Adipocyte (in vitro differentiated cells): ENCODE measurements at regions not wholly inside any gene's neighbourhood (a gene's known extent, or its start where the extent isn't known, plus 50 kb on each side); places are given as distances from the start of the nearest gene placed in this dataset.

Source experiments
- DNase-seq: peaks from one replicate; pipeline ENCODE4 v3.0.0-alpha.2; 2015; ENCODE audit warnings: low read depth
- H3K27me3 ChIP-seq: replicated peaks from 2 replicates; pipeline ENCODE4 v1.7.0; 2013; ENCODE audit warnings: mild to moderate bottlenecking, low read length, moderate library complexity; ENCODE audit not compliant: control insufficient read depth, insufficient read depth
- H3K36me3 ChIP-seq: 2 replicates; pipeline ENCODE4 v1.7.0; 2013; ENCODE audit warnings: low read length, mild to moderate bottlenecking, moderate library complexity; ENCODE audit not compliant: control insufficient read depth, insufficient read depth, severe bottlenecking
- H3K4me1 ChIP-seq: 2 replicates; pipeline ENCODE4 v1.7.0; 2013; ENCODE audit warnings: mild to moderate bottlenecking, low read length, moderate library complexity; ENCODE audit not compliant: control insufficient read depth, insufficient read depth
- H3K4me3 ChIP-seq: 2 replicates; pipeline ENCODE4 v1.7.0; 2013; ENCODE audit warnings: mild to moderate bottlenecking, low read length, moderate library complexity
- H3K9ac ChIP-seq: 2 replicates; pipeline ENCODE4 v1.7.0; 2013; ENCODE audit warnings: mild to moderate bottlenecking, low read length, moderate library complexity
- H3K9me3 ChIP-seq: 2 replicates; pipeline ENCODE4 v1.7.0; 2013; ENCODE audit warnings: mild to moderate bottlenecking, low read length, moderate library complexity; ENCODE audit not compliant: control insufficient read depth

DNA sequence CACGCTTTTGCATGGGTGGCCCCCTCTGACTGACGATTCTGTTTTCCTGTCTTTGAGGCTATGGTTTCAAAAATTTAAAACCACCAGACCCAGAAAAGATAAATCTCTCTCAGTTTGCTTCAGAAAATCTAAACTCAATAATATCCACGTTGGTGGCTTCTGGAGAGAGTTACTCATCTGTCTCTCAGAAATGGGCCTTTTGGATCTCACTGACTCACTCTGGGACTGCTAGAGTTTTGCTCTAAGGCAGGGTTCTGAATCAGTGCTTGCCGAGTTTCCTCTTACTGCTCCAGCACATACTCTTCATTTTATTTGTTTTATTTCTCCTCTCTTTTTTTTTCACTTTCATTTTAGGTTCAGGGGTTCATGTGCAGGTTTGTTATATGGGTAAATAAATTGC lies 305.7 kb downstream of the BLID start:
- peak overlapping the region; percentile 57 for H3K9ac ChIP-seq
- DNase-seq: peak; percentile 78
- H3K4me3 ChIP-seq: peak overlapping the region; percentile 16
- no peaks in the 10 kb centered on the region for H3K36me3 ChIP-seq
- no peaks in the 10 kb centered on the region for H3K27me3 ChIP-seq
- no peaks in the 10 kb centered on the region for H3K4me1 ChIP-seq
- H3K9me3 ChIP-seq: peaks cover 12% of the 10 kb centered on the region

GRCh38 chr11:121808096-121808495 lies 307.9 kb downstream of the BLID start:
- Histone ChIP-seq H3K4me1 (no peaks in the 10 kb centered on the region), H3K36me3 (no peaks in the 10 kb centered on the region), H3K9me3 (peaks cover 12% of the 10 kb centered on the region), H3K27me3 (no peaks in the 10 kb centered on the region), H3K9ac (no peak overlapping the region), H3K4me3 (no peak overlapping the region)
- DNase-seq: no peak

GRCh38 chr11:121807051-121807450 lies 309.0 kb downstream of the BLID start:
- H3K36me3 ChIP-seq: no peaks in the 10 kb centered on the region
- H3K9ac ChIP-seq: no peak overlapping the region
- H3K27me3 ChIP-seq: no peaks in the 10 kb centered on the region
- H3K9me3 ChIP-seq: peaks cover 4% of the 10 kb centered on the region
- H3K4me1 ChIP-seq: no peaks in the 10 kb centered on the region
- DNase-seq: no peak
- H3K4me3 ChIP-seq: no peak overlapping the region

GRCh38 chr11:121802542-121802941 lies 313.5 kb downstream of the BLID start:
- Histone ChIP-seq H3K4me1 (peaks cover 6% of the 10 kb centered on the region), H3K9me3 (no peaks in the 10 kb centered on the region), H3K9ac (no peak overlapping the region), H3K27me3 (no peaks in the 10 kb centered on the region), H3K36me3 (no peaks in the 10 kb centered on the region), H3K4me3 (no peak overlapping the region)
- peak; percentile 25 for DNase-seq

DNA sequence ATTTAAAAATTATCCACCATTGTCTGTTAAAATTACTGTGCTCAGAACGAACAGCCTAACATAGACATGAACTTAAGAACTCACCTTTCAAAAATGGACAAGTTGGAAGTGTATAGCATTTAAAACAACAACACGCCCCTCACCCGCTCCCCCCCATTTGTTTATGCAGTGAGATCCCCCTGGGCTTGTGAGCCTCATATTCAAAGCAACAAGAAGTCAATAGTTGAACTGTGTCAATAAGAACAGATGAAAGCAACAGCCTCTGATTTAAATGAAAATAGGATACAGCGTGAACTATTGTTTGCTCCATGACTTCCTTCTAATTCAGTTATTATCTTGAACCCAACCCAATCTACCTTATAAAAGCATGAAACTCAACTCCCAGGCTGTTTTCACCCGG lies 314.2 kb downstream of the BLID start:
- DNase-seq: no peak
- H3K27me3 ChIP-seq: no peaks in the 10 kb centered on the region
- no peak overlapping the region for H3K9ac ChIP-seq
- no peak overlapping the region for H3K4me3 ChIP-seq
- no peaks in the 10 kb centered on the region for H3K9me3 ChIP-seq
- peaks cover 6% of the 10 kb centered on the region for H3K4me1 ChIP-seq
- no peaks in the 10 kb centered on the region for H3K36me3 ChIP-seq

- Histone ChIP-seq H3K27me3 (no peaks in the 10 kb centered on the region), H3K4me1 (peaks cover 6% of the 10 kb centered on the region), H3K4me3 (peak overlapping the region; percentile 31), H3K36me3 (no peaks in the 10 kb centered on the region), H3K9me3 (no peaks in the 10 kb centered on the region), H3K9ac (peak overlapping the region; percentile 15)
- no peak for DNase-seq
Measured at GRCh38 chr11:121801394-121801748, 314.6 kb downstream of the BLID start.

DNA sequence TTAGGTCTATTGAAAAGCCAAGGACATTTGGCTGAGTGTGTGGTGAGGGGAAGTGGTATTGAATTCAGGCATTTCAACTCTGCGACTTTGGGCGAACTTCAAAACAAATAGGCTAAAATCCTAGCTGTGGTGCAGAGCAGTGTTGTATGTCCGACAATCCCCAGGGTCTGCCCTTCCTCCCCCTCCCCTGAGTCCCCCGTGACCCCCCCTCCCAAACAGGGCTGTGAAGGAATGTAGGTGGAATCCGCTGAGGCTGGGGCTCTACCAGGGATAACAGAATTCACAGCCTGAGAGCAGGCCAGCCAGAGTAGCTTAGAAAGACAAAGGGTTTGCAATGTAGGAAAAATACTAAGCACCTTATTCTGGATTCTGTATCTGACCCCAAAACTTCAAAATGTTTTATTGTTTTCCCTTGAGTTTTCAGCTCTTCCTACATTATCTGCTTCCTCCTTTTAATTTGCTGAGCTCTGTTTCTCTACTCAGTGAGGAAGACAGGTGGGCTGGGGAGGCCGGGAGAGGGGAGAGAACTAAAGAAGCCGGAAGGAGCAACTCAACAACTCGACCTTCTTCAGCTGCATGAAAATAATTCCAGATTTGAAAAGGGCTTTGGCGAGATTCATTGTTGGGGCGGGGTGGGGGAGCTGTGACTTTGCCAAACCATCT lies 315.2 kb downstream of the BLID start:
- DNase-seq: peak; percentile 44
- Histone ChIP-seq H3K4me3 (peak overlapping the region; percentile 31), H3K27me3 (no peaks in the 10 kb centered on the region), H3K9ac (peak overlapping the region; percentile 15), H3K4me1 (peaks cover 6% of the 10 kb centered on the region), H3K9me3 (no peaks in the 10 kb centered on the region), H3K36me3 (no peaks in the 10 kb centered on the region)

DNA sequence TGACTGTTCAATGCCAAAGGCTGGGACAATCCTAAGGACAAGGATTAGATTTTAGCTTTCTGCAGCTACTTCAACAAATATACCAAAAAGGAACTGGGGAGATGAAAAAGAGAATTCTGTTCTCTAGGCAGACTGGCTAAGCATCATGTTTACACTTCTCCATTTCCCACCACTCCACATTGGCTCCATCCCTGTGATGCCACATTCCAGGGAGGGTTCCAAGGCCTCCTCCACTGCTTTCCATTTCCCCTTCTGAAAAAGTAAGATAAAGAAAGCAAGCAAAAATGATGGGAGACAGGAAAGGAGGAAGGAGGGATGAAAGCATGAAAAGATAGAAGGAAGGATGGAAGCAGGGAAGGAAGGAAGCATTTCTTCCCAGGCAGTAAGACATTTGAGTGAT lies 315.8 kb downstream of the BLID start:
- Histone ChIP-seq H3K4me1 (peaks cover 6% of the 10 kb centered on the region), H3K36me3 (no peaks in the 10 kb centered on the region), H3K4me3 (no peak overlapping the region), H3K9me3 (no peaks in the 10 kb centered on the region), H3K9ac (no peak overlapping the region), H3K27me3 (no peaks in the 10 kb centered on the region)
- DNase-seq: no peak

- no peaks in the 10 kb centered on the region for H3K9me3 ChIP-seq
- no peaks in the 10 kb centered on the region for H3K27me3 ChIP-seq
- no peaks in the 10 kb centered on the region for H3K36me3 ChIP-seq
- no peak overlapping the region for H3K9ac ChIP-seq
- no peak for DNase-seq
- H3K4me1 ChIP-seq: peaks cover 6% of the 10 kb centered on the region
- no peak overlapping the region for H3K4me3 ChIP-seq
Measured at GRCh38 chr11:121797496-121797895, 318.5 kb downstream of the BLID start.

DNA sequence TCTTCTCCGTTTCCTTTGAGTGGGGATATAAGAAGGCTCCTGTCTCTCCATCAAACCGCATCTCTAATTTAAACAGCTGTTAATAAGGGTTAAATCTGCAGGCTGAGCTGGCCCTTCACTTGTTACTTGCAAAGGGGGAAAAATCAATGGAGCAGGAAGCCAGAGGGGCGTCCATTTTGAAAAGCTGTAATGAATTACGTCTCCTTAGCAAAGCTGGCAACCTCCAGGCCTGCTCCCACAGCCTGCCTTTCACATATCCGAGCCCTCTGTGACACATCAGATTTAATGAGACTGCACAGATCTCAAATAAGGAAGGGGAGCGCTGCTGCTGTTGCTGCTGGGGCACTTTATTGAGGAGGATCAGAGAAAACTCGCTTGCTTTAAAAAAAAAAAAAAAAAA lies 320.8 kb downstream of the BLID start:
- Histone ChIP-seq H3K36me3 (no peaks in the 10 kb centered on the region), H3K4me3 (no peak overlapping the region), H3K27me3 (no peaks in the 10 kb centered on the region), H3K4me1 (no peaks in the 10 kb centered on the region), H3K9ac (no peak overlapping the region), H3K9me3 (no peaks in the 10 kb centered on the region)
- no peak for DNase-seq

DNA sequence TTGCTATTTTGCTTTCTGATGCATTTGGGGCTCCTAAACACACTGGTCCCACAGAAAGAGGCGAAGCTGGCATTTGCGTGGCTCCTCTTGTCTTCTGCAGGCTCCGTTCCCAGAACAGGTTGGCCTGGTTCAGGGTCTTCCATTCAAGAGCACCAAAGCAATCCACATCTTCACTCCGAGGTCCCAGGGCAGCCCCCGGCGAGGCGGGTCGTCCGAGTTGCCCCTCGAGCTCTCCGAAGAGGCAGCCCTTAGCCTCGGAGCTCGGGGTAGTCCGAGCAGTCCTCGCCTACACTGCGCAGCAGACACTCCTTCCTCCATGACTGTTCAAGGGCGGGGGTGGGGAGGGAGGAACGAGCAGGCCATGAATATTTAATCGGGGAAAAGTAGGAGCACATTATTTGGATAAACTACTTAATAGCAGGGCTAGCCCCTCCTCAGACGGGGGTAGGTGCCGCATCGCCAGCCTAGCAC lies 321.3 kb downstream of the BLID start:
- Histone ChIP-seq H3K4me1 (no peaks in the 10 kb centered on the region), H3K4me3 (no peak overlapping the region), H3K9ac (no peak overlapping the region), H3K27me3 (no peaks in the 10 kb centered on the region), H3K9me3 (no peaks in the 10 kb centered on the region), H3K36me3 (no peaks in the 10 kb centered on the region)
- DNase-seq: no peak

- Histone ChIP-seq H3K4me1 (no peaks in the 10 kb centered on the region), H3K27me3 (no peaks in the 10 kb centered on the region), H3K4me3 (no peak overlapping the region), H3K9me3 (no peaks in the 10 kb centered on the region), H3K9ac (no peak overlapping the region), H3K36me3 (no peaks in the 10 kb centered on the region)
- no peak for DNase-seq
Measured at GRCh38 chr11:121793916-121794315, 322.1 kb downstream of the BLID start.
